HepG2 (cell line): ENCODE measurements at regions not wholly inside any gene's neighbourhood (a gene's known extent, or its start where the extent isn't known, plus 50 kb on each side); places are given as distances from the start of the nearest gene placed in this dataset.

ENCODE experiments used
- ATAC-seq: fragments of 200-7000 bp; cut with Tn5 transposase; 3 replicates; pipeline ENCODE4 v1.9.1; 2020; ENCODE audit warnings: mild to moderate bottlenecking, moderate library complexity
- BruUV-seq: library from RNA; stranded (reverse); fragments of 400-500 nt; replicated peaks from 2 replicates; lab custom pipeline; 2021; lab: Mats Ljungman, UMichigan
- CTCF ChIA-PET: fragments of 300-600 bp; formaldehyde crosslinking; extraction: SDS; loops from one replicate; lab custom pipeline; 2021; ENCODE audit warnings: low total read pairs, inconsistent platforms, low intra/inter-chr PET ratio; lab: Yijun Ruan, JAX
- POLR2A ChIA-PET: fragments of 350-600 bp; sonication (Branson Sonifier 250); formaldehyde crosslinking; loops from one replicate; lab custom pipeline; 2020; ENCODE audit warnings: antibody characterized with exemption, inconsistent platforms; lab: Yijun Ruan, JAX
- DNase-seq: peaks from one replicate; pipeline ENCODE4 v3.0.0-alpha.2; 2015; ENCODE audit warnings: low spot score
- FAIRE-seq: peaks from 3 replicates; lab custom pipeline; 2011; peaks lifted over from hg19 to GRCh38; lab: Jason Lieb, UNC
- H2AFZ ChIP-seq: one replicate; pipeline ENCODE4 v1.6.1; 2011; ENCODE audit warnings: low read length, inconsistent platforms
- H3K27ac ChIP-seq: fragments of 300-600 bp; 3 replicates; pipeline ENCODE4 v1.8.0; 2011; ENCODE audit warnings: mixed run types, mild to moderate bottlenecking, mixed read lengths, low read length, inconsistent platforms; ENCODE audit not compliant: insufficient read depth; ENCODE audit errors: extremely low read length
- H3K27me3 ChIP-seq, 2 experiments: fragments of 200-600 bp in 1 of 2; 2 replicates in 1 of 2; 3 replicates in 1 of 2; pipeline versions ENCODE4 v1.6.0 to v1.8.0; 2011; ENCODE audit warnings: low read length in 2 of 2, mild to moderate bottlenecking in 2 of 2, moderate library complexity in 2 of 2, inconsistent platforms in 1 of 2; ENCODE audit not compliant: insufficient read depth in 2 of 2, control insufficient read depth in 1 of 2
- H3K36me3 ChIP-seq, 2 experiments: fragments of 200-600 bp in 1 of 2; replicated peaks in 1 of 2; 2 replicates in 1 of 2; 3 replicates in 1 of 2; pipeline versions ENCODE4 v1.5.1 to v1.8.0; 2011; ENCODE audit warnings: low read length in 2 of 2, inconsistent platforms in 1 of 2; ENCODE audit not compliant: insufficient read depth in 2 of 2, control insufficient read depth in 1 of 2
- H3K4me1 ChIP-seq: 2 replicates; pipeline ENCODE4 v1.5.1; 2012; ENCODE audit warnings: low read length, inconsistent platforms; ENCODE audit not compliant: insufficient read depth
- H3K4me2 ChIP-seq: 2 replicates; pipeline ENCODE4 v1.6.0; 2011; ENCODE audit warnings: low read depth, low read length, inconsistent platforms
- H3K4me3 ChIP-seq, 3 experiments: fragments of 200-600 bp in 1 of 3; sonication (generic), shearing (Covaris generic) in 1 of 3; replicated peaks in 1 of 3; 2 replicates each; pipeline ENCODE4 v1.5.1; 2011 to 2016; ENCODE audit warnings: low read length in 3 of 3, inconsistent platforms in 2 of 3, low read depth in 2 of 3, mild to moderate bottlenecking in 2 of 3, control low read depth in 1 of 3, mixed read lengths in 1 of 3; ENCODE audit not compliant: insufficient read depth in 1 of 3
- H3K79me2 ChIP-seq: one replicate; pipeline ENCODE4 v1.6.1; 2011; ENCODE audit warnings: low read length, inconsistent platforms; ENCODE audit not compliant: insufficient read depth
- H3K9ac ChIP-seq: 2 replicates; pipeline ENCODE4 v1.6.0; 2011; ENCODE audit warnings: mild to moderate bottlenecking, low read depth, low read length, inconsistent platforms; ENCODE audit not compliant: insufficient read depth
- H3K9me3 ChIP-seq: 2 replicates; pipeline ENCODE4 v1.5.1; 2012; ENCODE audit warnings: mild to moderate bottlenecking, low read length
- H4K20me1 ChIP-seq: 2 replicates; pipeline ENCODE4 v1.6.0; 2011; ENCODE audit warnings: inconsistent platforms, mild to moderate bottlenecking, low read length, moderate library complexity; ENCODE audit not compliant: insufficient read depth
- HMG20A ChIP-seq: IDR thresholded peaks from 2 replicates; pipeline ENCODE4 v1.6.1; 2016; ENCODE audit warnings: borderline replicate concordance
- HOXA3 ChIP-seq: sonication (generic); formaldehyde crosslinking; IDR thresholded peaks from 2 replicates; pipeline ENCODE4 v1.5.0; 2020; ENCODE audit warnings: missing genetic modification reagents
- ISX ChIP-seq: sonication (generic); formaldehyde crosslinking; conservative IDR thresholded peaks from 2 replicates; pipeline ENCODE4 v1.5.0; 2020; ENCODE audit warnings: missing genetic modification reagents
- MYNN ChIP-seq: sonication (generic); formaldehyde crosslinking; IDR thresholded peaks from 2 replicates; pipeline ENCODE4 v1.4.0; 2020; ENCODE audit warnings: mild to moderate bottlenecking, low read depth, missing genetic modification reagents
- RFX5 ChIP-seq: IDR thresholded peaks from 2 replicates; pipeline ENCODE4 v1.6.1; 2011; ENCODE audit warnings: low read depth, low read length, improper control_type of control experiment
- SOX6 ChIP-seq, 2 experiments: fragments of 450-650 bp in 1 of 2; sonication (generic) in 1 of 2; formaldehyde crosslinking in 1 of 2; IDR thresholded peaks; 2 replicates each; pipeline versions ENCODE4 v1.4.0 to v1.6.1; 2017 to 2020; ENCODE audit warnings: antibody characterized with exemption in 1 of 2, mild to moderate bottlenecking in 1 of 2, missing genetic modification reagents in 1 of 2
- TFDP1 ChIP-seq: IDR thresholded peaks from 2 replicates; pipeline ENCODE4 v1.6.1; 2016; ENCODE audit warnings: missing compliant biosample characterization, missing genetic modification reagents, borderline replicate concordance
- ZNF281 ChIP-seq: sonication (generic); formaldehyde crosslinking; IDR thresholded peaks from 2 replicates; pipeline ENCODE4 v1.4.0; 2020; ENCODE audit warnings: missing genetic modification reagents, borderline replicate concordance
- ZNF772 ChIP-seq: sonication (generic); formaldehyde crosslinking; IDR thresholded peaks from 2 replicates; pipeline ENCODE4 v1.5.0; 2020; ENCODE audit warnings: mild to moderate bottlenecking, missing genetic modification reagents
- ZNF781 ChIP-seq: sonication (generic); formaldehyde crosslinking; IDR thresholded peaks from 2 replicates; pipeline ENCODE4 v1.5.1; 2020; ENCODE audit warnings: borderline replicate concordance, mild to moderate bottlenecking, missing genetic modification reagents; ENCODE audit errors: not compliant biosample characterization
- ZNF883 ChIP-seq: sonication (generic); formaldehyde crosslinking; IDR thresholded peaks from 2 replicates; pipeline ENCODE4 v1.5.1; 2020; ENCODE audit warnings: mild to moderate bottlenecking, missing genetic modification reagents; ENCODE audit errors: not compliant biosample characterization
- ZSCAN22 ChIP-seq: sonication (generic); formaldehyde crosslinking; IDR thresholded peaks from 2 replicates; pipeline ENCODE4 v1.4.0; 2020; ENCODE audit warnings: mild to moderate bottlenecking, missing genetic modification reagents
- WGBS: methylation state at CpG from one replicate; pipeline ENCODE4 v1.1.6; 2017; ENCODE audit warnings: low lambda C conversion rate; 5-methylcytosine and 5-hydroxymethylcytosine counted together
- in situ Hi-C: cut with HindIII; loops from 2 replicates; pipeline ENCODE4 v1.10.0; 2017; ENCODE audit warnings: low pct_unique_long_range_greater_than_20kb; ENCODE audit not compliant: extremely low pct_ligation_motif_present
- intact Hi-C: fragments of 100-400 bp; cut with micrococcal nuclease; formaldehyde crosslinking; loops from one replicate; pipeline ENCODE4 v1.10.0; 2022; ENCODE audit not compliant: unreplicated experiment

- Histone ChIP-seq H3K9ac (no peak overlapping the region), H3K4me3 (no peak overlapping the region), H3K4me1 (peaks cover 2% of the 10 kb centered on the region; the same call in 1 of the 2 replicates), H3K36me3 (no peaks in the 10 kb centered on the region), H3K9me3 (no peaks in the 10 kb centered on the region), H4K20me1 (no peaks in the 10 kb centered on the region), H3K27me3 (no peaks in the 10 kb centered on the region), H3K79me2 (no peaks in the 10 kb centered on the region), H2AFZ (no peak overlapping the region), H3K27ac (no peak overlapping the region), H3K4me2 (no peak overlapping the region)
- no peak for ATAC-seq
- WGBS = 62% methylated on average over 23 of the region's 30 CpGs
- ChIA-PET CTCF (no interaction called here), POLR2A (no interaction called here)
- in situ Hi-C loops = no loop called here
- no peak for FAIRE-seq
- no TSS peak for BruUV-seq
- DNase-seq = no peak
- intact Hi-C loops = no loop called here
- TF ChIP-seq SOX6 (IDR thresholded peaks at IDR 0.05) (no peak), SOX6 (CRISPR knock-in tag; IDR thresholded peaks at IDR 0.05) (no peak), HMG20A (CRISPR knock-in tag) (no peak), ZNF772 (no peak), RFX5 (no peak), MYNN (no peak), ZNF281 (CRISPR knock-in tag) (no peak), ZNF781 (no peak), TFDP1 (CRISPR knock-in tag) (no peak), HOXA3 (no peak), ZNF883 (CRISPR knock-in tag) (no peak), ISX (no peak), ZSCAN22 (no peak)
These were observed 296.6 kb upstream of the DAB2 start for GRCh38 chr5:39721394-39721793.
